Spleen (tissue), 7 donors: ENCODE measurements at regions not wholly inside any gene's neighbourhood (a gene's known extent, or its start where the extent isn't known, plus 50 kb on each side); places are given as distances from the start of the nearest gene placed in this dataset.

Source experiments
- POLR2A ChIP-seq, 3 donors: fragments of 450-650 bp; IDR thresholded peaks; one replicate each; pipeline ENCODE4 v1.5.1; 2017; ENCODE audit warnings: antibody characterized with exemption in 3 of 3, mild to moderate bottlenecking in 1 of 3
- POLR2AphosphoS5 ChIP-seq, 3 donors: sonication (generic); formaldehyde crosslinking; IDR thresholded peaks; one replicate each; pipeline ENCODE4 v1.5.1; 2017; ENCODE audit warnings: antibody characterized with exemption in 3 of 3
- TF ChIP-seq, protein P1 (sequence below), 11 experiments: fragments of 200-600 bp in 7 of 11; fragments of 450-650 bp in 4 of 11; sonication (generic) in 4 of 11; IDR thresholded peaks in 8 of 11; conservative IDR thresholded peaks in 3 of 11; 1 replicate in 7 of 11; 2 replicates in 4 of 11; pipeline versions ENCODE4 v1.4.0 to v1.8.0; 2016 to 2021; ENCODE audit warnings: antibody characterized with exemption in 11 of 11, inconsistent platforms in 4 of 11, mild to moderate bottlenecking in 1 of 11
- donor health status: DM: no; HTN: no; CAD: no; lungs with moderate emphysema.
- donor health status: DM: no; HTN: no; CAD: no.
- donor health status: DM: no; HTN: no; CAD: no.

DNA sequence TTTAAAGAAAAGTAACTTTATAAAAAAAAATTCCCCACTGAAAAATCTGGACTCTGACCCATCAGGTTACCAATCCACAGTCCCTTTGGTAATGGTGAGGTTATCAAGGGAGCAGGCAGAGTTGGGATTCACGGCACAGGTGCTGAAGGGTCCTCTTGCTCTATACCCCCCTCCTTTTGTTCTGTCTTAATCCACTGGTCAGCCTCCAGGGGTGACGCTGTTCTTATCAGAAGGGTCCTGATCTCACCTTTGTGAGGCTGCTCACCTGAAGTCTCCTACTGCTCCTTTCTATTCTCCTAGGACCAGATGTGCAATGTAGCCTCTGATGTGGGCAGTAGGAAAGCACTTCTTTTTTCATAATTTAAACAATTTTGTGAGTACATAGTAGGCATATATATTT lies 80.6 kb upstream of the E2F8 start:
- TF ChIP-seq, protein P1, sequence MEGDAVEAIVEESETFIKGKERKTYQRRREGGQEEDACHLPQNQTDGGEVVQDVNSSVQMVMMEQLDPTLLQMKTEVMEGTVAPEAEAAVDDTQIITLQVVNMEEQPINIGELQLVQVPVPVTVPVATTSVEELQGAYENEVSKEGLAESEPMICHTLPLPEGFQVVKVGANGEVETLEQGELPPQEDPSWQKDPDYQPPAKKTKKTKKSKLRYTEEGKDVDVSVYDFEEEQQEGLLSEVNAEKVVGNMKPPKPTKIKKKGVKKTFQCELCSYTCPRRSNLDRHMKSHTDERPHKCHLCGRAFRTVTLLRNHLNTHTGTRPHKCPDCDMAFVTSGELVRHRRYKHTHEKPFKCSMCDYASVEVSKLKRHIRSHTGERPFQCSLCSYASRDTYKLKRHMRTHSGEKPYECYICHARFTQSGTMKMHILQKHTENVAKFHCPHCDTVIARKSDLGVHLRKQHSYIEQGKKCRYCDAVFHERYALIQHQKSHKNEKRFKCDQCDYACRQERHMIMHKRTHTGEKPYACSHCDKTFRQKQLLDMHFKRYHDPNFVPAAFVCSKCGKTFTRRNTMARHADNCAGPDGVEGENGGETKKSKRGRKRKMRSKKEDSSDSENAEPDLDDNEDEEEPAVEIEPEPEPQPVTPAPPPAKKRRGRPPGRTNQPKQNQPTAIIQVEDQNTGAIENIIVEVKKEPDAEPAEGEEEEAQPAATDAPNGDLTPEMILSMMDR (IDR thresholded peaks at IDR 0.05 in 8 of 11, conservative IDR thresholded peaks at IDR 0.05 in 3 of 11), result no peak
- TF ChIP-seq POLR2A (IDR thresholded peaks at IDR 0.05), result no peak
- no peak for TF ChIP-seq POLR2AphosphoS5 (IDR thresholded peaks at IDR 0.05)
